Fibroblast of skin of right quadriceps (primary cell): ENCODE measurements at regions not wholly inside any gene's neighbourhood (a gene's known extent, or its start where the extent isn't known, plus 50 kb on each side); places are given as distances from the start of the nearest gene placed in this dataset.
A peak's percentile ranks its signal among the peaks of the same experiment; 100 is the strongest.
"Not testable (repeated sequence)": the region's sequence is repeated elsewhere in the genome, so short reads cannot be mapped to it uniquely, and the experiment has no call there.

Experiments
- DNase-seq: peaks from one replicate; pipeline ENCODE4 v3.0.0-alpha.2; 2013

DNA sequence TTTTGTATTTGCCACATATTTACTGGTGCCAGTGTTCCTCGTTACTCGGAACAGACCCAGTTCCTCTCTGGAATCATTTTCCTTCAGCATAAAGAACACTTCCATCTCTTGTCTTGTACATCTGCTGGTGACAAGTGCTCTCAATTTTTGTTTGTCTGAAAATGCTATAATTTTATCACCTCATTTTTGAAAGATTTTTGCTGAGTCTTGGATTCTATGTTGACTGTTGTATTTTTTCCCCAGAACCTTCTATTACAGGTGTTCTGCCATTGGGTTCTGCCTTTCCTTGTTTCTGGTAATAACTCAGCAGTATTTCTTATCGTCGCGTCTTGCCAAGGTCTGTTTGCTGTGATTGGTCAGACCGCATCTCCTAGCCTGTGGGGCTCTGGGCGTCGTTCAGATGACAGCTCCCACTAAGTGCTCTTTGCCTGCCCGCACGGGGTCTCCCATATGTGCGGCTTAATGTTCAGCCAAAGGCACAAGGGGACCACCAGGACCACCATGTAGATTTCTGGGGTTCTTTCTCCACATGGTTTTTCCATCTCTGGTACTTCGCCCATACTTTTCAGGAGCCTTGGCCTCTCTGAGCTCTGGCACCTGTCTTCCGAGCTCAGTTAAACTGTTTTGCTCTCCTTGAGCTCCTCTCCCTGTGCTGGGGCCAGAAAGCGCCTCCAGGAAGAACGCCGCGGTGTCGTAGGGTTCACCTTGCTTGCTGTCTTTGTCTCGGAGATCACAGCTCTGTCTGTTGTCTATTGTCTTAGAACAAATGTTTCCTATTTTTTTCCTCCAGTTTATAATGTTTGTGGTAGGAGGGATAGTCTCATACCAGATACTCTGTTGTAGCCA is 80.0 kb downstream of the METRNL start:
- DNase-seq, result no peak

DNA sequence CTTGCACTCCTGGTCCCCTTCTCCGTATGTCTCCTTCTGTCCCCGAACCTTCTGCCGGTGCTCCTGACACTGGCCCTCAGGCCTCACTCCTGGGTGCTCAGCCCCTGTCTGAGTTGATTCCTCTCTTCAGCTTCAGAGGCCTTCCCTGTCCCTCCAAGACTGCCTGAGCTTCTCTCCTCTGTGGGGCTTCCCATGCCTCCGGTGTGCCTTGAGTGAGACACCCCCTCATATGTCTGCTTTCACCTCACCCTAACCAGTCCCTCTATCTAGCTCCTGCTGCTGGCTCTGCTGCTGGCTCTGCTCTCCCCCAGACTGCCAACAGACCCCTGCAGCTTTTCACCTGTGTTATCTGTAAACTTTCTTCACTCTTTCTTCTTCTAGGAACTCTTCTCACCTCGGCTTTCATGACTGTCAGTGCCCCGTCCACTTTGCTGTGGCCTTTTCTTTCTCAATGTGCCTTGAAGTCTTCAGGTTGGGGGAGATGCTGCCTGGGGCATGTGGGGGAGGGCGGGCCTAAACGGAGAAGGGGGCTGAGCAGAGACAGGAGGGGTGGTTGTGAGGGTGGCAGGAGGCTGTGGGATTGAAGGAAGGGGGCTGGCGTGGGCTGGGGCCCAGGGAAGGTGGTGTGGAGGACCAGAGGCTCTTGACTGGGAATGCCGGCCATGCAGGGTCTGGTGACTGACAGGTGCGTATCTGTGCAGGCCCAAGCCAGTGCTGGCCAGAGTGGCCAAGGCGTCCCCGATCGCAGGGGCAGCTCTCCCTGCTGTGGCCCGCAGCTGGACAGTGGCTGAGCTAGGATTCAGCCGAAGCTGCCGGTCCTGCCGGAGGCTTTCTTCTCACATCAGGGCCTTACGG is 81.3 kb downstream of the METRNL start:
- DNase-seq, result no peak

DNA sequence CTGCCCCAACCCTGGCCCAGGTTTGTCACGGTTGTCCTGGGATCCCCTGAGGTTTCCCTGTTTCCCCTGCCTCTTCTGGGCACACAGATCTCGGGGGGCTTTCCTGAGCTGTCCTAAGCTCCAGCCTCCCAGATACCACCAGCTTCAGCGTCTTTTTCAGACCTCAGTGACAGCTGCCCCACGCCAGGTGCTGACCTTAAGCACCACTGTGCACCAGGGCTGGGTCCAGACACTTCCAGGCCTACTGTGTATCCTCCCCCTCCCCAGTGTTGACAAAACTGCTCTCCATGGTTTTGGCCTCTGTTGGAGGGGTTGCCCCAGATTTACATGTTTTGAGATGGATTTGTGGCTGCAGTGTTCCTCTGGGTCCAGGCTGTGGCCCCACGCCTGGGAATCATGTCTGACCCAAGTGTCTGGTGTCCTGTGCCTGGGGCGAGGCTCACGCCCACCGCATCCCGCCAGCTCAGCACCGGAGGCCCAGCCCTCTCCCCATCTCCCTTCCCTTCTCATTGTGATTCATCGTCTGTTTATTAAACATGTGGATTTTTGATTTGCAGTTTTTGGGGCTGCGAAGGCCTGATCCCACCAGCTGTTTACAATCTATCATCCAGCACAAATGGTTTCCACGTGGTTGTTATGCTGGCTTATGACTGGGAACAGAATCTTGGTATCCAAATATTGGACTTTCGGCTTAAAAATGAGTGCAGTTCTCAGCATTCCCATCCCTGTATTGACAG is 82.1 kb downstream of the METRNL start:
- DNase-seq, result peak; percentile 82

DNA sequence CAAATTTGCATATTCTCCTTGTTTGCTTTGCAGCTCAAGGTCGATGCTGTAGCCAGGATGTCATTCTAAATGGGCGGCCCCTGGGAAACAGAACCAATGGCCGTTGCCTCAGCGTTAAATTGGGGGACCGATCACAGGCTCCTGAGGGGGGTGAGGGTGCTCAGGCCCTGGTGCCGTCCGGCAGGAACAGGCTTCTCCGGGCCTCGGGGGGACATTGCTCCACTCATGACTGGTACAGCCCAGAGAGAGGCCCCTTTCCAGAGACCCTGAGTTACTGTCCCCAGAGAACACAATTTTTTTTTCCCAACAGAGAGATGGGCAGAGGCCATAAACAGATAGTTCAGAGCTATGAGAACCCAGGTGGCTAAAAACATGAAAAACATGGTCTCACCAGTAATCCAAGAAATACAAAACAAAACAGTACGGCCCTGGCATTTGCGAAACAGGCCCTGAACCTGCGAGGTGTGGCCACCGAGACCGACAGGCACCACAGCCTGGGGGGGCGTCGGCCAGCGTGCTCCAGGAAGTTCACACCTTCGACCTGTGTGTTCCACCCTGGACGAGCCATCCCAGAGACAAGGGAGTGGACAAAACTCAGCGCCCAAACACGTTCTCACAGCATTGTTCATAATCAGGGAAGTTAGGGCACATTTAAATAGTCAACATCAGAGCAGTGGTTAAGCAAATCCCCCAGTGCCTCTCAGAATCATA is 82.8 kb downstream of the METRNL start:
- DNase-seq, result no peak

DNA sequence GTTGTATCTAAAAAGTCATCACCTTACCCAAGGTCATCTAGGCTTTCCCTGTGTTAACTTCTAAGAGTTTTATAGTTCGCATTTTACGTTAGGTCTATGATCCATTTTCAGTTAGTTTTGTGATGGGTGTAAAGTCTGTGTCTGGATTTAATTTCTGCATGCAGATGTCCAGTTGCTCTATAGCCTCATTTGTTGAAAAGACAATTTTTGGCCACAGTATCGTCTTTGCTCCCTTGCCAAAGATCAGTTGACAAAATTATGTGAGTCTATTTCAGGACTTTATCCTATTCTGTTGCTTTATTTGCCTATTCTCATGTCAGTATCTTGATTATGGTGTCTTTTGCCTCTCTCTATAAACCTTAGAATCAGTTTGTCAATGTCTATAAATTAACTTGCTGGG is 85.1 kb downstream of the METRNL start:
- no peak for DNase-seq

DNA sequence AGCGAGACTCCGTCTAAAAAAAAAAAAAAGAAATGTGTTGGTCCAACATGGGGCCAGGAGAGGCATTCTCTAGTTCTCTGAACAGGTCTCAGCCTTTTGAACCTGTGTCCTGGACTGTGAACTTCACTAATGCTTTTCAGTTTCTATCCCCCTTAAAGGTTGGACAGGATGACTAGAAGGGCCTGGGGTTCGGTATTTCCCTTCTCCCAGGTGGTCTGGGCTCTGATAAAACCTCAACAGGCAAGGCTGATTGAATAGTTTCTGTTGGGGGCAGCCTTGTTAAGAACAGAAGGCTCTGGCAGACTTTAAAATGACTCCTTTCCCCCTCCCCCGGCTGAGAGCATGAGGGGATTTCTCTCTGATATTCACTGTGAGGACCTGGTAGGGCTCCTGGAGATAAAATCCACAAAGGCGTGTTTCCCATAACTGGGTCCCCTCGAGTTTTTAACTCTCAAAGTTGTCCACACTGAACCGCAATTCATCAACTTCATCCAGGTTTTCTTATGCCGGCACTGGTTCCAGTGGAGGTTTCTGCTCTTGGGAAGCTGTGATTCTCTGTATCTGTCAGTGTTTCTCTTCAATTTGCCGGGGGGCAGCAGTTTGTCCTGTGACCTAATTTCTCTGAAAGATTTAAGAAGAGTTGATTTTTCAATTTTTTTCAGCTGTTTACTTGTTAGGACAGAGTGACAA is 91.3 kb downstream of the METRNL start:
- DNase-seq, result no peak

DNA sequence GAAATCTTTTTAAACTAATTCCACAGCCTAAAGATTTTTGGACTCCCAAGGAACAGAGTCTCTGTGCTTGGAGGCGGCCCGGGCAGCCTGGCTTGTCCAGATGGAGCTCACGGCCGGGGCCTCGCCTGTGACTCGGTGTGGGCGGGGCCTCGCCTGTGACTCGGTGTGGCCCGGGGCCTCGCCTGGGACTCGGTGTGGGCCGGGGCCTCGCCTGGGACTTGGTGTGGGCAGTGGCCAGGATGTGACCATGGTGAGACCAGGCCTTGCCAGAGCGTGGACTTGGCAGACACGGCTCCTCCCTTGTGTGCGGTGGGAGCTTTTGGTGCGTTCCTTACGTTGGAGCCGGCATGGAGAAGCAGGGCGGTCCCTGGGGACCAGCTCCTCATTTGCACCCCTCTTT is 92.3 kb downstream of the METRNL start:
- DNase-seq, result no peak

DNA sequence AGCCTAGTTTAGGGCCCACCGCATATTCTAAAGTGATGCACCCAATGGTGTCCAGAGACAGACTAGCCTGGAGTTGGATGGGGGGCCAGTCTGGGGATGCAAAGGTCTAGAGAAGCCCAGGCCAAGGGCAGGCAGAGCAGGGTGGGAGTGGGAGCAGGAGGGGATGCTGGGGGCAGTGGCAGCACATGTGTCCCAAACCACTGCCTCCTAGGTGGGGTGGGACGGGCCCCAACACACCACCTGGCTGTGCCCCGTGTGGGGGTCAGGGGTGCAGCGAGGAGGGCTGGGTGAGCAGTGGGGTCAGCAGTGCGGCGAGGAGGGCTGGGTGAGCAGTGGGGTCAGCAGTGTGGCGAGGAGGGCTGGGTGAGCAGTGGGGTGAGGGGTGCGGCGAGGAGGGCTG is 92.7 kb downstream of the METRNL start:
- not testable (repeated sequence) for DNase-seq

DNA sequence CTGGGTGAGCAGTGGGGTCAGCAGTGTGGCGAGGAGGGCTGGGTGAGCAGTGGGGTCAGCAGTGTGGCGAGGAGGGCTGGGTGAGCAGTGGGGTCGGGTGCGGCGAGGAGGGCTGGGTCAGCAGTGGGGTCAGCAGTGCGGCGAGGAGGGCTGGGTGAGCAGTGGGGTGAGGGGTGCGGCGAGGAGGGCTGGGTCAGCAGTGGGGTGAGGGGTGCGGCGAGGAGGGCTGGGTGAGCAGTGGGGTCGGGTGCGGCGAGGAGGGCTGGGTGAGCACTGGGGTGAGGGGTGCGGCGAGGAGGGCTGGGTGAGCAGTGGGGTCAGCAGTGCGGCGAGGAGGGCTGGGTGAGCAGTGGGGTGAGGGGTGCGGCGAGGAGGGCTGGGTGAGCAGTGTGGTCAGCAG is 93.2 kb downstream of the METRNL start:
- DNase-seq, result not testable (repeated sequence)

DNA sequence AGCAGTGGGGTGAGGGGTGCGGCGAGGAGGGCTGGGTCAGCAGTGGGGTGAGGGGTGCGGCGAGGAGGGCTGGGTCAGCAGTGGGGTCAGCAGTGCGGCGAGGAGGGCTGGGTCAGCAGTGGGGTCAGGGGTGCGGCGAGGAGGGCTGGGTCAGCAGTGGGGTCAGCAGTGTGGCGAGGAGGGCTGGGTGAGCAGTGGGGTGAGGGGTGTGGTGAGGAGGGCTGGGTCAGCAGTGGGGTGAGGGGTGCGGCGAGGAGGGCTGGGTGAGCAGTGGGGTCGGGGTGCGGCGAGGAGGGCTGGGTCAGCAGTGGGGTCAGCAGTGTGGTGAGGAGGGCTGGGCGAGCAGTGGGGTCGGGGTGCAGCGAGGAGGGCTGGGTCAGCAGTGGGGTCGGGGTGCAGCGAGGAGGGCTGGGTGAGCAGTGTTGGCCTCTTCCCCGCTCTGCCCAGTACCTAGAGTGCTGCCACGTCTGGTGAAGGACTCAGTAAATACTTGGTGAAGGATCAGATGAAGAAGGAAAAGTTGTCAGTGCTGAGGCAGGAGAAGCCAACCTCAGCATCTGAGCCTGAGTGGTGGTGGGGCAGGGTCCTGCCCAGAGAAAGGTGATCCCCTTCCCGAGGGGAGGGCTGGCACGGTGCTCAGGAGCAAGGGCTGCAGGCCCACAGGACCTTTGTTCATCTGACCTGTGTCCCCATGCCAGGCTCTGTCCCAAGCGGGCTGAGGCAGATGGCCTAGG is 93.9 kb downstream of the METRNL start:
- not testable (repeated sequence) for DNase-seq

DNA sequence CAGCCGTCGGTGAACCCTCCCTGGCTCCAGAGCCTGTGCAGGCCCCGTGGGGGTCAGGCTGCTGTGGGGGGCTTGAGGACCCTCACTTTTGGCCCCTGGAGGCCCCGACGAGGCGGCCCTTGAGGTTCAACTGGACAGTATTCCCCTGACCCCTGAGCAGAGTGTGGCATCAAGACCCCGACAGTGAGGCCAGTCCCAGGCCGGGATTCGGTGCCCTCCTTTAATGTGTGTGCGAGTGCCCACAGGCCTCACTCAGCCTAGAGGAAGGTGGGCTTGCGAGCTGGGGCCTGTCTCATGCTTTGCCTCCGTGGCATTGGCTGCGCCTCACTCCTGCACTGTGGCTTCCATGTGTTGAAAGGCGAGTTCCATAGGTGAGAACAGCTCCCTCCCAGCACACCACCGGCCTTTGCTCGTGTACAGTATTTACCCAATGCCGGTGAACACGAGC is 94.5 kb downstream of the METRNL start:
- no peak for DNase-seq

DNA sequence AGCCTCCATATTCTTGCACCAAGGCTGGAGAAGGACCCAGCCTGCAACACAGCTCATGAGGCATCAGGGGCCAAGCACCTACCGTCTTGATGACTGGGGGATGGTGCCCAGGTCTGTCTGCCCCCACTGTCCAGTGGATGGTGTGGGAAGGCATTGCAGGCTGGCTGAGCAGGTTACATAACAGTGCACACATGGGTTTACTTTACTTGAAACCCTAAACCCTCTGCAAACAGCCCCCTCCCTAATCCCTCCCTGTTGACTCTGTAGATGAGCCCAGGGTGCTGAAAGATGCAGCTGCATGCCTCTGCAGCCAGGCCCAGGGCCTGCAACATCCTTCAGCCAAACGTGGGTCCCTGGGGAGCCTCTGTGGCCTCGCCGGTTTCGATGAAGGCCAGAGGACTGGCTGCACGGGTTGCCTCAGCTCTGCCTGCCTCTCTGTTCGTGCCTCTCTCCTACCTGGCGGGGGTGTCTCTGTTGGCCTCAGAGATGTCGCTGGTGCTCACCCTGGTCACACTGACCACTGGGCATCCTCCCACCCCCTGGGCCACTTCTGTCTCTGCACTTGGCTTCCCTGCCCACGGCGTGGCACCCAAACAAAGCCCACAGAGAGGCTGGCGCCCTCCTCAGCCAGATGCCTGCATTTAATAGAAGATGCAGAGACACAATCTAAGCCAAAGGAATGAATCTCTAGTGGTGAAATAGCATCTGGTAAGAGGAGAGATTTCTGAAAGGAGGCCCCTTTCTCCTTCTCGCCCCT is 95.1 kb downstream of the METRNL start:
- peak; percentile 50 for DNase-seq

DNA sequence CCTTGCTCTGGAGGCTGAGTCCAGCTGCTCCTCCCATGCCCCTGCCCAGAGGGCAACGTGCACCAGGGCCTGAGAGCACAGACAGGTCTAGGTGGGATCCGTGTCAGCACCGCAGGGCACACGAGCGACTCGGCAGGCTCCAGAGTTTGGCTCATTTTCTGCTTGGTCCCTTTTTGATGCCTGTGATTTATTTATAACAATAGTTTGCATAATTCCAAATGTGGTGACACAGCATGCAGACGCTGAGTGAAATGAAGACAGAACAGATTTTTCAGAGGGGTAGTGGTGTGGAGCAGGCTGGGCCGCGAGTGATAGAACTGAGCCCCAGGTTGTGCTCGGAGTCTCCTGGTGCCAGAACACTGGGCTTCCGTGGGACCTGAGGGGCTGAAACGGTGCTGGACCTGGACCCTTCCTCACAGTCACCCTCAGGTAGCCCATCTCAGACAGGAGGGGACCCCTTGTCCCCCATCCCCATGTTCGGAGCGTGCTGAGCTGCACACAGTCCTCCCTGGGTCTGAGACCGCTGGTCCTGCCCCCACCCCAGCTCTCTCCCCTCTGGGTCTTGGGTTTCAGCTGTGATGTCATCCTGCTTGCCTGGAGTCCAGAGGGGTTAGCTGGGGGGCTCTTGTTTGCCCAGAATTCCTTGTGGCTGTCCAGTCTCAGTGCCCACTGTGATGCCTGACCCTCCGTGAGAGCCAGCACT is 95.9 kb downstream of the METRNL start:
- DNase-seq, result no peak

DNA sequence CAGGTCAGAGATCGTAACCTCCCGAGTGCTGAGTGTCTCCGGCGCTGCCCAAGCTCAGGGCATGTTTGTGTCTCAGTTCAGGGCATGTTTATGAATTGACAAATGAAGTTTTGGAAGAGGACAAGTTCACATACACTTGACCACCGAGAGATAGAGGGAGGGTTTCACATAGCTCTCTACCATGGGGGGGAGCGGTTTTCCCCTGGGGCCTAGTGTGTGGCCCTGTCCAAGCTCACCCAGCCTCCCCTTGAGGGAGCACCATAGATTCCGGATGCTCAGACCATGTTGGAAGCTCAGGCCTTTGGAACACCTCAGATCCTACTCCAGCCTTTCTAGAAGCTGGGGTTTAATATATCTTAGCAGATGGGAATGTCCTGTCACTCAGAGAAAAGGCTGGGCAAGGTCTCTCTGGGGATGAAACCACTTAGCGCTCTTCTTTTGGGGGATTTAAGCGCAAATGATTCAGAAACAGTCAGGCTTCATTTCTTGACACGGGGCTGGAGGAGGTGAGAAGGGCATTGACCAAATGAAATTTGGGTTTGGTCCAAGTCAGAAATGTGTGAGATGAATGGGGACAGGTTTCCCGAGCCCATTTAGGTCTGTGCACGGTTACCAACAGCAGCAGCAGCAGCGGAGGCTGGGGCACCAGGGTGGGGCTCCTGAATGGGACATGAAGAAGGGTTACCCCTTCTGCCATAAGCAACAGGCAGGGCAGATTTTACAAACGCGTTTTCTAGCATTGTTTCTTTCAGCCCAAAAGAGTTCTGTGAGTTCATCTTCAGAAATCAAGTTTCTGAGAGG is 96.6 kb downstream of the METRNL start:
- DNase-seq, result no peak

DNA sequence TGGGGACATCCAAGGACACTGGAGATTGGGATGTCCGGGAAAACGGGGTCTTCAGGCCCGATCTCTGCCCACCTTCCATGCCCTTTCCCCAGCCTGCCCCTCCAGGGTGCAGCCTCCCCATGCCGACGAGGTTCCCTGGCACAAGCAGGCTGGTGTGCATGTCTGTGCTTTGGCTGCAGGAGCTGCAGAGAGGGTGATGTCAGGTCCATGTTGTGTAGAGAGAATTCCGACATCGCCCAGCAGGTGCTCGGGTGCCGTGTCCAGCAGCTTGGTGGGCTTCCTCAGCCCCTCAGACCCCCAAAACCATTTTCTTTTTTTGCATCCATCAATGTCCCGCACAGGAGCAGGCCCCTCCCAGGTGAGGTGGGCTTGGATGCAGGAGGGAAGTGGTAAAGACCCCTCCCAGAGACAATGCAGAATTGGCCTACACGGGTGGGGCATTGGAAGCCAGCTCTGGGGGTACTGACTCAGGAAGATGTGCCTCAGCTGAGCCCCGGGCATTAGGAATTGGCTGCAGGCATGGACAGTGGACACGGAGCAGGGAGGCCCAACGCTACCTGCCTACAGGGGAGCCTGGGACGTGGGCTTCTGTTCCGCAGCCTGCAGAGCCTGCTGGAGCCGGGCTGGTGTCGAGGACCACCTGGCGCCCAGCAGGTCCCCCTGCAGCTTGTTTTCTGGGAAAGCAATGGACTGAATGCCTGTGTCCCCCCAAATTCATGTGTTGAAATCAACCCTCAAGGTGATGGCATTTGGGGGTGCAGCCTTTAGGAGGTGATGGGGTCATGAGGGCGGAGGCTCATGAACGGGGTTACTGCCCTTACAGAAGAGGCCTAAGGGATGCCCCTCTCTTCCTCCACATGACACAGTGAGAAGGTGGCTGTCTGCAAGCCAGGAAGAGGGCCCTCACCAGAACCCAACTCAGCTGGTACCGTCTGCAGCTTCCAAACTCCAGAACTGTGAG is 97.5 kb downstream of the METRNL start:
- no peak for DNase-seq

DNA sequence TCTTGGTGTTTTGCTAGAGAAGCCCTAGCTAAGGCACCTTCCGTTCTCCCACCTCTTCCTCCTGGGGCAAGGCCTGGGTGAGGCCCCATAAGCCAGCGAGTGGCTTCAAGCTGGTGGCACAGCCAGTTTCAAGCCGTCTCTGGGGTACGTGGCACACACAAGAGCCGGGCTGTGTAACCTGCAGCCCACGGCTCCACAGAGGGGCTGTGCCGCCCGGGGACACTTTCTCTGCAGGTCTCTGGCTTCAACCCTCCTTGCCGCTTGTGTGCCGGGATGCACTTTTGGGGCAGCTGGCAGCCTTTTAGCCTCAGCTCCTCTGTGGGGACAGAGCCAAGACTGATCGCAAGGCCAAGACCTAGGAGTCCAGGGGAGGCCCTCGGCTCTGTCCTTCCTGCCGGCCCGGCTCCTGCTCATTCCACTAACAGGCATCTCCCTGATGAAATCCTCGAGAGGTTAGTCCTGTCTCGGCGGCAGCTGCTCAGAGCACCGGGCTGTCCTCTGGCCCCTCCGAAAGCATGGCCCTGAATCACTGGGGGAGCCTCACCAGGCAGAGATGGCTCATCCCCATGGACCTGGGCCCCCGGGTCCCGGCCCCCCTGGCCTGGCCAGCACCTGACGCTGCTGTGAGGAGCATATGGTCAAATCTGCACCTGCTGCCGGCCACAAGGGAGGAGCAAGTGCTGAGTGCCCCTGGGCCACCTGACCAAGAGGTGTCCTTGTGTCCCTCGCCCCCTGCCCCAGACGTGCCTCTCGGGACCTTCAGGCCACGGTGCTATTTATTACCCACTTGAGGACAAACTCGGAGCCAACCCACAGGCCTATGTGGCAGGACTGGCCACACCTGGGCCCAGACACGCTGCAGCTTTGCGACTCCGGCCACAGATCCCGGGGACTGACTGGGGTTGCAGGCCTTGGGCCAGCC is 98.5 kb downstream of the METRNL start:
- no peak for DNase-seq
